CD14-positive monocyte (primary cell): ENCODE measurements at regions not wholly inside any gene's neighbourhood (a gene's known extent, or its start where the extent isn't known, plus 50 kb on each side); places are given as distances from the start of the nearest gene placed in this dataset.

Experiments used
- DNase-seq, 3 donors: peaks; one replicate each; pipeline ENCODE4 v3.0.0-alpha.2; 2011 to 2022
- H2AFZ ChIP-seq: 2 replicates; pipeline ENCODE4 v1.6.0; 2012; ENCODE audit warnings: mild to moderate bottlenecking, low read depth, low read length, inconsistent platforms; ENCODE audit not compliant: insufficient read depth, poor library complexity, severe bottlenecking
- H3K27ac ChIP-seq, 2 donors: 1 replicate in 1 of 2; 2 replicates in 1 of 2; pipeline ENCODE4 v1.5.1; 2012 to 2013; ENCODE audit warnings: low read length in 2 of 2, control low read depth in 1 of 2, inconsistent platforms in 1 of 2, low read depth in 1 of 2, mild to moderate bottlenecking in 1 of 2
- H3K27me3 ChIP-seq, 2 donors: one replicate each; pipeline versions ENCODE4 v1.6.0 to v1.6.1; 2011 to 2013; ENCODE audit warnings: low read length in 2 of 2; ENCODE audit not compliant: control insufficient read depth in 2 of 2, insufficient read depth in 2 of 2
- H3K36me3 ChIP-seq, 2 donors: replicated peaks in 1 of 2; 1 replicate in 1 of 2; 2 replicates in 1 of 2; pipeline versions ENCODE4 v1.5.1 to v1.6.1; 2012 to 2013; ENCODE audit warnings: low read length in 2 of 2, control low read depth in 1 of 2, inconsistent platforms in 1 of 2, mild to moderate bottlenecking in 1 of 2; ENCODE audit not compliant: insufficient read depth in 2 of 2, control insufficient read depth in 1 of 2
- H3K4me1 ChIP-seq, 2 donors: 1 replicate in 1 of 2; 2 replicates in 1 of 2; pipeline versions ENCODE4 v1.5.1 to v1.6.1; 2012 to 2013; ENCODE audit warnings: low read length in 2 of 2, control low read depth in 1 of 2, inconsistent platforms in 1 of 2, mild to moderate bottlenecking in 1 of 2, moderate library complexity in 1 of 2; ENCODE audit not compliant: insufficient read depth in 2 of 2, control insufficient read depth in 1 of 2
- H3K4me2 ChIP-seq: replicated peaks from 2 replicates; pipeline ENCODE3; 2012; ENCODE audit warnings: low read length, moderate library complexity, mild to moderate bottlenecking; ENCODE audit not compliant: poor library complexity, severe bottlenecking; ENCODE audit errors: extremely low read depth
- H3K4me3 ChIP-seq, 3 experiments: fragments of 200-600 bp in 1 of 3; sonication (generic) in 1 of 3; replicated peaks in 1 of 3; 1 replicate in 2 of 3; 2 replicates in 1 of 3; pipeline ENCODE4 v1.5.1; 2011 to 2013; ENCODE audit warnings: low read length in 3 of 3, mild to moderate bottlenecking in 3 of 3, control low read depth in 2 of 3, low read depth in 2 of 3, inconsistent platforms in 1 of 3, moderate library complexity in 1 of 3
- H3K79me2 ChIP-seq: 2 replicates; pipeline ENCODE4 v1.6.0; 2012; ENCODE audit warnings: mild to moderate bottlenecking, control low read depth, inconsistent platforms, low read length, moderate library complexity; ENCODE audit not compliant: insufficient read depth
- H3K9ac ChIP-seq: 2 replicates; pipeline ENCODE4 v1.6.0; 2017; ENCODE audit warnings: low read length, mild to moderate bottlenecking; ENCODE audit not compliant: insufficient read depth, poor library complexity, severe bottlenecking
- H3K9me3 ChIP-seq, 2 donors: replicated peaks in 1 of 2; 1 replicate in 1 of 2; 2 replicates in 1 of 2; pipeline versions ENCODE4 v1.5.1 to v1.6.1; 2012 to 2013; ENCODE audit warnings: low read length in 2 of 2, control low read depth in 1 of 2; ENCODE audit not compliant: control insufficient read depth in 1 of 2, insufficient read depth in 1 of 2
- H4K20me1 ChIP-seq: 2 replicates; pipeline ENCODE4 v1.6.0; 2012; ENCODE audit warnings: mild to moderate bottlenecking, low read length, control low read depth, moderate library complexity; ENCODE audit not compliant: insufficient read depth
- H3K27ac Mint-ChIP-seq, 7 donors: one replicate each; pipeline ENCODE4 v1.8.0; 2020; ENCODE audit warnings: mild to moderate bottlenecking in 7 of 7, mixed read lengths in 7 of 7, moderate library complexity in 6 of 7, inconsistent platforms in 2 of 7
- H3K27me3 Mint-ChIP-seq, 3 donors: one replicate each; pipeline ENCODE4 v1.8.0; 2021 to 2022; ENCODE audit warnings: low read depth in 3 of 3, mild to moderate bottlenecking in 3 of 3, mixed read lengths in 3 of 3, moderate library complexity in 3 of 3, inconsistent platforms in 1 of 3
- H3K36me3 Mint-ChIP-seq, 2 donors: one replicate each; pipeline ENCODE4 v1.8.0; 2020; ENCODE audit warnings: mixed read lengths in 2 of 2, inconsistent platforms in 1 of 2, mild to moderate bottlenecking in 1 of 2
- H3K4me1 Mint-ChIP-seq: one replicate; pipeline ENCODE4 v1.8.0; 2020; ENCODE audit warnings: mild to moderate bottlenecking, mixed read lengths
- H3K4me3 Mint-ChIP-seq, 2 donors: one replicate each; pipeline ENCODE4 v1.8.0; 2020; ENCODE audit warnings: mild to moderate bottlenecking in 2 of 2, mixed read lengths in 2 of 2, moderate library complexity in 1 of 2
- H3K9me3 Mint-ChIP-seq, 7 donors: one replicate each; pipeline ENCODE4 v1.8.0; 2020 to 2022; ENCODE audit warnings: mixed read lengths in 7 of 7, mild to moderate bottlenecking in 6 of 7, moderate library complexity in 6 of 7, inconsistent platforms in 2 of 7
- WGBS: methylation state at CpG from one replicate; pipeline ENCODE4 v1.1.5; 2013; ENCODE audit warnings: missing lambda C conversion rate; ENCODE audit not compliant: insufficient coverage; 5-methylcytosine and 5-hydroxymethylcytosine counted together
- intact Hi-C, 2 donors: fragments of 100-400 bp; cut with micrococcal nuclease; formaldehyde crosslinking; loops; one replicate each; pipeline versions ENCODE4 v1.15.0 to v1.15.1; 2023
- TF ChIP-seq, protein P1 (sequence below): fragments of 200-600 bp; IDR thresholded peaks from one replicate; pipeline ENCODE4 v1.8.0; 2022; ENCODE audit warnings: antibody characterized with exemption, mild to moderate bottlenecking

DNA sequence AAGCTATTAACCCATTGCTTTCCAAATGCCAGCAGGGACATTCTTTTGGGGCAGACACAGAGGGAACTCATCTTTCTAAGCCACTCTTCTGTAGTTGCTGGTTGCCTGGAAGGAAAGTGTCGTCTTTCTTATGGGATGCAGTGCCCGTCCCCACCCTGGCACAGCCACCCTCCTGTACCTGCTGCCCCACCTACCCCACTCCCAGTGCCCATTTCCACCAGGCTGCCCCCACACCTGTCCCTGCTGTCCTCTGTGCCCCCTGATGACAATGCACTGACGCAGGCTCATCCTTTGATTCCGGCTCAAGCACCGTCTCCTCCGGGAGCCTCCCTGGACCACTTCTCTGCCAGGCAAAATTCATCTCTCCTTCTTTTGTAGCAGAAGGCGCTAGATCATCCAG, 190.4 kb upstream of the CDH5 start:
- Histone ChIP-seq H3K36me3 (no peaks in the 10 kb centered on the region), H3K27ac (no peak overlapping the region), H2AFZ (peak overlapping the region; percentile 63), H3K9me3 (peaks cover 13 to 15% of the 10 kb centered on the region in 2 donors), H3K4me3 (no peak overlapping the region), H3K27me3 (no peaks in the 10 kb centered on the region), H3K4me2 (no peak overlapping the region), H4K20me1 (no peaks in the 10 kb centered on the region), H3K4me1 (peaks cover 5 to 10% of the 10 kb centered on the region in 2 donors), H3K79me2 (no peaks in the 10 kb centered on the region), H3K9ac (no peak overlapping the region)
- DNase-seq = no peak
- peaks cover 12% of the 10 kb centered on the region for H3K4me1 Mint-ChIP-seq
- 97% methylated on average over 6 of the region's 7 CpGs for WGBS
- peaks cover 0 to 2% (median 1%) of the 10 kb centered on the region in 3 donors for H3K27me3 Mint-ChIP-seq
- no peaks in the 10 kb centered on the region for H3K36me3 Mint-ChIP-seq
- intact Hi-C loops = no loop called here
- H3K27ac Mint-ChIP-seq = peak overlapping the region in 1 of 7 donors; percentile 17
- H3K9me3 Mint-ChIP-seq = peaks cover 0 to 24% (median 15%) of the 10 kb centered on the region in 7 donors
- TF ChIP-seq, protein P1, sequence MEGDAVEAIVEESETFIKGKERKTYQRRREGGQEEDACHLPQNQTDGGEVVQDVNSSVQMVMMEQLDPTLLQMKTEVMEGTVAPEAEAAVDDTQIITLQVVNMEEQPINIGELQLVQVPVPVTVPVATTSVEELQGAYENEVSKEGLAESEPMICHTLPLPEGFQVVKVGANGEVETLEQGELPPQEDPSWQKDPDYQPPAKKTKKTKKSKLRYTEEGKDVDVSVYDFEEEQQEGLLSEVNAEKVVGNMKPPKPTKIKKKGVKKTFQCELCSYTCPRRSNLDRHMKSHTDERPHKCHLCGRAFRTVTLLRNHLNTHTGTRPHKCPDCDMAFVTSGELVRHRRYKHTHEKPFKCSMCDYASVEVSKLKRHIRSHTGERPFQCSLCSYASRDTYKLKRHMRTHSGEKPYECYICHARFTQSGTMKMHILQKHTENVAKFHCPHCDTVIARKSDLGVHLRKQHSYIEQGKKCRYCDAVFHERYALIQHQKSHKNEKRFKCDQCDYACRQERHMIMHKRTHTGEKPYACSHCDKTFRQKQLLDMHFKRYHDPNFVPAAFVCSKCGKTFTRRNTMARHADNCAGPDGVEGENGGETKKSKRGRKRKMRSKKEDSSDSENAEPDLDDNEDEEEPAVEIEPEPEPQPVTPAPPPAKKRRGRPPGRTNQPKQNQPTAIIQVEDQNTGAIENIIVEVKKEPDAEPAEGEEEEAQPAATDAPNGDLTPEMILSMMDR = no peak
- no peak overlapping the region for H3K4me3 Mint-ChIP-seq

DNA sequence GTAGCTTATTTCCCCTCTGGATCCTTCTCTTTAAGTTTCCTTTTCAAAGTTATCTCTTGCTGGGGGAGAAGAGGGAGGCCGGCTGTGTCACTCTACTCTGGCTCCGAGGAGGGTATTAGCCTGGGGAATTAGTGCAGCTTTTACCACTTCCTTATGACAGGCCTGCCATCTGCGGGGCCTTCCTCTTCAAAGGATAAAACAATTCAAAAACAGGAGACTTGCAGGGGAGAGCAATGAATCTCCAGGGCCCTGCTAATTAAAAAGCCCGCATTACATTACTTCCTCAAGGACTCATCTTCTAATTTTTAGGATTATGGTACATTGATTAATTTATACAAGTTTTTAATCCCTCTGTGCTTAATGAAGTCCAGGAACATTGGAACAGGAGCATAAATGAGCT, 190.9 kb upstream of the CDH5 start:
- H3K4me3 ChIP-seq = no peak overlapping the region
- H3K4me2 ChIP-seq = no peak overlapping the region
- H3K9ac ChIP-seq = peak overlapping the region; percentile 5
- H3K9me3 ChIP-seq = peaks cover 13 to 15% of the 10 kb centered on the region in 2 donors
- peaks cover 5 to 10% of the 10 kb centered on the region in 2 donors for H3K4me1 ChIP-seq
- DNase-seq = peak in 1 of 3 donors; percentile 9
- peak overlapping the region; percentile 63 for H2AFZ ChIP-seq
- H3K36me3 ChIP-seq = no peaks in the 10 kb centered on the region
- Mint-ChIP-seq H3K4me1 (peaks cover 12% of the 10 kb centered on the region), H3K9me3 (peaks cover 0 to 22% (median 14%) of the 10 kb centered on the region in 7 donors), H3K36me3 (no peaks in the 10 kb centered on the region), H3K4me3 (peak overlapping the region in 1 of 2 donors; percentile 13), H3K27ac (peak overlapping the region in 3 of 7 donors; percentile 17 to 51 (median 31)), H3K27me3 (peaks cover 0 to 2% (median 1%) of the 10 kb centered on the region in 3 donors)
- no peaks in the 10 kb centered on the region for H3K27me3 ChIP-seq
- no peaks in the 10 kb centered on the region for H4K20me1 ChIP-seq
- no peaks in the 10 kb centered on the region for H3K79me2 ChIP-seq
- intact Hi-C loops = no loop called here
- no peak overlapping the region for H3K27ac ChIP-seq
- TF ChIP-seq, protein P1 = no peak
- no CpG with 5 or more reads among the region's 4 CpGs for WGBS
